Pons (tissue), 1 donor: ENCODE measurements at regions not wholly inside any gene's neighbourhood (a gene's known extent, or its start where the extent isn't known, plus 50 kb on each side); places are given as distances from the start of the nearest gene placed in this dataset.
A peak's percentile ranks its signal among the peaks of the same experiment; 100 is the strongest.
"Not testable (repeated sequence)": the region's sequence is repeated elsewhere in the genome, so short reads cannot be mapped to it uniquely, and the experiment has no call there.

Source experiments
- DNase-seq: peaks from one replicate; pipeline ENCODE4 v3.0.0-alpha.2; 2016; ENCODE audit warnings: low spot score

DNA sequence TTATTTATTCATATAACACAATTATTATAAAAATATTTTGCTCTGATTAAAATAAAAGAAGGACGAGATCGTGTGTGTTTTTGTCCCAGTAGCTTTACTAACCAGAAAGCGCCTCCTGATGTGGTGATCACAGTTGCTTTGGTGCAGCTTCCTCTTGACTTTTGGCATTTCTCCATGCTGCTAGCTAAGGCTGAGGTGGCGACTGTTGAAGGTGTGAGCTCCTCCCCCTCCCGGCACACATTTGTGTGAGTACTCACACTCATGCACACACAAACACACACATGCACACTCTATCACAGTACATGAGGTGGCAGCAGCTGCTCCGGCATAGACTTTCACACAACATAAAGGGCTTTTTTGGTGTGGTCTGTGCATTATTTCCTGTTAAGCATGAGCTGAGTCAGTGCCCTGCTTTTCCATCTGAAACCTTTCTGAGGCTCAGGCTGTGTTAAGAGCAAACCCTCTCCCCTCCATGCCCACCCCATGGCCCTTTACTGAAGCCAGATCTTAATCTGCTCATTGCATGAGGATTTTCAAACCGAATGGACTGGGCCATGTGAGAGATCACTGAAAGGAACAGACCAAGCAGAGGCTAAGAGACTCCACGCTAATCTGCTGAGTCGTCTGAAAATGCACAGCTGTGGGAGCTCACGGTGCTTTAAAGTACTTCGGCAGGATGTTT lies 53.3 kb downstream of the FOXD4L1 start:
- peak; percentile 29 for DNase-seq

DNA sequence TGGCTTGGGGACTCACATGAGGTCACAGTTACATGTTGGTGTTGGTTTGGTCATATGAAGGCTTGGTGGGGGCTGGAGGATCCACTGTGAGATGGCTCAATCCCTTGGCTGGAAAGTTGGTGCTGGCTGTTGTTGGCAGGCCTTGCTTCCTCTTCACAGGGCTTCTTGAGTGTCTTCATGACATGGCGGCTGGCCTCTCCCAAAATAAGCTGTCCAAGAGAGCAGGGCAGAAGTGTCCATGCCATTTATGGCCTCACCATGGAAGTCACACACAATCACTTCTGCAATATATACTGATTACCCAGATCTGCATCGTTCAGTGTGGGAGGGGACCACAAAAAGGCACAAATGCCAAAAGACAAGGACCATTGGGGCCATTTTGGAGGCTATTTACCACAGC lies 61.4 kb downstream of the FOXD4L1 start:
- not testable (repeated sequence) for DNase-seq

DNA sequence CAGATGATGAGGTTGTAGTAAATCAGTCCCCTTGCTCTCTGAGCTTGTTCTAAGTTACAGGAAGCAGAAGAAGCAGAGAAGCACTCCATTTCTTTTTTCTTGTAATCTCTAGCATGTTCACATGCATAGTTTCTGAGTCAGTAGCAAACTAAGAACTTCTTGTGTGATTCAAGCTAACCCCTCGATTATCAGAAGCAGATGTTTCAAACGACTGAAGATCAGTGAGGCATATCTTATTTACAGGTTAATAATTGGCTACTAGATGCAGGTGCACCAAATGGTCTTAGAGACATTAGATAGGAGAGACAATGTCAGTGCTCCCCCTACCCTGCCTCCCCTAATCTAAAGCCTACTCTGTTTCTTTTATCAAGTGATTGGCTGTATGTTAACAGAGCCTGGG lies 64.2 kb downstream of the FOXD4L1 start:
- not testable (repeated sequence) for DNase-seq

DNA sequence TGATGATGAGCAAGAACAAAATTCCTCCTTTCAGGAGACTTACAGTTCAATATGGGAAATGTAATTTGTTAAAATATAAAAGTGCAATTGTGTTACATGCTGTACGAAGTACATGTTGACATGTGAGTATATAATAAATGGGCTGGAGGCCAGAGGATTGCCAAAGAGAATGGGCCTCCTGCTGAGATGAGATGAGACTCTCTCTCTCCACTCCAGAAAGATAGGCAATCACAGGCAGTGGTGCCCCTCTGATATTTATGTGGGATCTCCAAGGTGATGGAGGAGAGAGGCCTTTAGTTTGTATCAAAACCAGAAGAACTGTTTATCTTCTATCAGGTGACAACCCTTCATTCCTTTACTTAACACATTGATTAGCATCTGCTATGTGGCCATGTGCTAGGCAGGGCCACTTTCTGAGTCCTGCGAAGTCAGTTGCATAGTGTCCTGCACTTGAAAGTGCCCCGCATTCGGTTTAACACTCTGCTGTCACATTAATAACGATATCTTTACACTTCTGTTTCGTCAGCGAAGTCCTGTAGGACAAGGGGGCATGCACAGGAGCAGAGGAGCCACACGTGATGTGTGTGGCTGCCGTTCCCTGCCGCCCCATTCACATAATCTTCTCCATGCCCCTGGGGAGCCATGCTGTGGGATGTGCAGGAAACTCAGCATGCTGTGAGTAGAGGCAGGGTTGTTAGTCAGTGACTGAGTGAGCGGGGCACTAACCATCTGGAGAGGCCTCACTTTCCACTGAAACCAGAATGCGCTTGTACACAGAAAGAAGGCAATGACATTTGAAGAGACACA lies 60.2 kb upstream of the RABL2A start:
- DNase-seq: not testable (repeated sequence)

DNA sequence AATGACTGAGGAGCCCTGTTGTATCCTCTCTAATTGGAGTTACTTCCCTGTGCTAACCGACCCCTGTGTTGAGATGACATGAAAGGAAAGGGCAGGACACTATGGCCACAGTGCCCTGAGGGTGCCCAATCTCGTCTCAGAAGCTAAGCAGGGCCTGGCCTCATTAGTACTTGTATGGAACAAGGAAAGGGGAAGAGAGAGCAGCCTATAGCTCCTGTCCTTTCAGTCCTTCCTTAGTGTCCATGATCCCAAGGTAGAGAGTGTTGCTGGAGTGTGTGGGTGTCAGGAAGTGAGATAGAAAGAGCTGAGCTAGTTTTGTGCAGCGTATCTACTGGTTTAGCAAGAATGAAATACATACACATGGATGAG lies 59.6 kb upstream of the RABL2A start:
- not testable (repeated sequence) for DNase-seq

DNA sequence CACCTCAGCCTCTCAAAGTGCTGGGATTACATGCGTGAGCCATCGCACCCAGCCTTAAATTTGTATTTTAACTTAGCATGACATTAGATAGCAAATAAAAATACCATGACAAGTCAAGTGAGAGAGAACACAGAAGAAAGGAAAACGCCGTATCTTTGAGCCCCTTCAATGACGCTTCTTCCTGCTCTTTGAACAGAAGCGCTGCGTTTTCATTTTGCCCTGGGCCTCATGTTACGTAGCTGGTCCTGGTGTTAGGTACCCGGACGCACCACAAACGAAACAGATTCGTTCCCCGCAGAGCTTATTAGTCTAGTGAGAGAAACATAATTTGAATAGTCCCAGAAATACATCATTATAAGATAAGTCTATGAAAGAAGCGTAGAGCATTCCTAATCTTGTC lies 58.8 kb upstream of the RABL2A start:
- DNase-seq: not testable (repeated sequence)

DNA sequence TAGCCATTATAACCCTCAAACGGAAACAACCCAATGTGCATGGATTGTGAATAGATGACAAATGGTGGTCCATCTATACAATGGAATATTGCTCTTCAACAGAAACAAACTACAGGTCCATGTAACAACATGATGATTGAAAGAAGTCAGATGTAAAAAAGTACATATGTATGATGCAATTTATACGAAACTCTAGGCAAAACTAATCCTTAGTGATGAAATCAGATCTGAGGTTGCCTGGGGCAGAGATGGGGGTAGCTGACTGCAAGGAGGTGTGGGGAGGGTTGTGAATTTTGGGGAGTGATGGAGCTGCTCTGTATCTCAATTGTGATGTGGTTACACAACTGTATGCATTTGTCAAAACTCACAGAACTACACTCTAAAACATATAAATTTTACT lies 57.0 kb upstream of the RABL2A start:
- not testable (repeated sequence) for DNase-seq

DNA sequence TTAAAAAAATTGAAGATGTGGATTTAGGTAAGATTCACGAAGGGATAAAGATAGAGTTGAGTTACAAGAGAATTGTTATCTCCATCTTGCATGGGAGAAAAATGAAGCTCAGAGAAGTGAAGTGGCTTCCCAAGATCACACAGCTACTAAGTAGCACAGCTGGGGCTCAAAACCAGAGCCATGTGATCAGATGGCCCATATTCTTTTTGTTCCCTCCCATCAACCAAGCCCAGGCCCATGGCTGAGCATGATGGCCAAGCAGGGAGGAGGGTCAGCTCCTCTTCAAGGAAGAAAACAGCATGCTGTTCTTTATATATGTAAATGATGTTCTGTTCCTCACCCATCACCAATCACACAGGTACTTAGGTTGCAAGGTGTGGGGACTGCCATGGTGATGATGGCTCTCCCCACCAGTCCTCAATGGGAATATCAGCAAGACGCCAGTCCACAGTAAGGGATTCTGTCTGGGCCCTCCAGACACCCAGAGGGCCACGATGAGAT lies 56.5 kb upstream of the RABL2A start:
- DNase-seq: not testable (repeated sequence)

DNA sequence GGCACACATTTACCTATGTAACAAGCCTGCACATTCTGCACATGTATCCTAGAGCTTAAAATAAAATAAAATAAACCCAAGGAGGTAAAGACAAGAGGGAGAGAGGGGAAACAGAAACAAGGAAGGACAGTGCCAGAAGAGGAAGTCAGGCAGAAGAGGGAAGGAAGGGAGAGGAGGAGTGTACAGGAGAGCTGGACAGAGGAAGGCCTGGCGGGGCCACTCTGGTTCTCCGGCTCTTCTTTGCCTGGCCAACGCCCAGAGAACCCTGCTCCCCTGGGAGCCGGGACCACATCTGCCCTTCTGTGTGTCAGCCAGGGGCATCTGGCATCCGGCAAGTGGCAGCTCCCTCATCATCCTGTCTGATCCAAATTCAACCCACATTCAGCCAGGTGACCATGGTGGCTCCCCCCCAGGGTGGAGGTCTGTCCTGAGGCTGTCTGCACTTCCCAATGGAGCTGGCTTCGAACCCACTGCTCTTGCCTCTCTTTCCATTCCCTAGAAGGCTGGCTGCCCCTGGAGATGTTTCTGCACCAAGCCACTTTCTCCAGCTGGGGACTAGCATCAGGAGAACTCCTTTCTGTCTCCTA lies 55.5 kb upstream of the RABL2A start:
- not testable (repeated sequence) for DNase-seq

DNA sequence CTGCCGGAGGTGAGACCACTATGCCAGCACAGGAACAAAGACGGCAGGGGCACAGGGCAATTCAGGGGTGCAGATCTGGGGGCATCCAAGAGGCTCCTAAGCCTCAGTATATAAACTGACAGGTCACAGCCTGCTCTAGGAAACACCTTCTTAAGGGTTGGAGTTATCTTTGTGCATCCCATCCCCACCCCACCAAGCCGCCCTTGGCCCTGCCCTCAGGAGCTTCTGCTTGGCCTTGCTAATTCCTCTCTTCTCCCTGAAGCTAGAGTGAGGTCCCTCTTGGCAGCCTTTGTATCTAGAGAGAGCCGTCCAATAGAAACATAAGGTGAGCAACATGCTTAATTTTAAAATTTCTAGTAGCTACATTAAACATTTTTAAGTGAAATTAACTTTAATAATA lies 51.3 kb upstream of the RABL2A start:
- not testable (repeated sequence) for DNase-seq

DNA sequence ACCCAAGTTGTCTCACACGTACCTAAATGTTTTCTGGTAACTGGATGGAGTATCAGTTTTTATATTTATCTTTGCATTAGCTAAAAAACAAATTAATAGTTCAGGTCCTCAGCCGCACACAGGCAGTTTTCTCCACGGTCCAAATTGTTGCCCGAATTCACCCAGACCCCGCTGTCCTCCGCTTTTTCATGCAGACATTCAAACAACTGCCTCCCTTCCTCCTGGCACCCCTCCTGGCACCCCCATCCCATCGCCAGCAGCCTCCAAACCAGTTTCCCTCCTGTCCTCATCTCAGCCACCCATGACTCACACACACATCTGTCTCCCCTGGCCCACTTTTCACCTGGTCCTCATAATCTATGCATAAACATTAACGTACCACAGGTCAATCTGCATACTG lies 50.7 kb upstream of the RABL2A start:
- DNase-seq: not testable (repeated sequence)
